ENCODE measurements at regions not wholly inside any gene's neighbourhood (a gene's known extent, or its start where the extent isn't known, plus 50 kb on each side); places are given as distances from the start of the nearest gene placed in this dataset.

DNA sequence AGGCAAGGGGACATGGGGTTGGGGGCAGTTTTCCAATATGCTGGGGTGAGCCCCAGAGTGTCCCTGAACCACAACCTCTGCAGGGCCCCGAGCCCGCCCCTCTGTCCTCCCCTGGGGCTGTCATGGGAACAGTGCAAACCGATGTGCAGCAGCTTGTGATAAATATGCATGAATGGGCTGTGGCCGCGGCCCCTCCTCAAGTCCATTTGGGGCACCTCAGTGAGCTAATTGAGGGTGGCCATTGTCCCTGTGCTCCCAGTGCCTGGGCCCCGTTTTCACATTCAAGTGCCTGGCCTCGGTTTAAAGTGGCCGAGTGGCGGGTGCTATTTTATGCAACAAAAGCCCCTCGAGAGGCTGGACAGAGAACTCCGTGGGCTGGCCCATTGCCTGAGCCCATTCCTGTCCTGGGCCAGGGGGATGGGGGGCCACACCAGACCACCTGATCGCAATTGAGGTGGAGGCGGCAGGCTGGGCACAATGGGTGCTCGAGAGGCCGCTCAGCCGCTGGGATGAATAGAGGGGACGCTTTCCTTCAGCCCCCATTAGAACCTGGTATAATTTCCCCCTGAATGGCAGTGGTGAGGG, 193.7 kb downstream of the FOXD2 start:
- TF ChIP-seq, protein P1, sequence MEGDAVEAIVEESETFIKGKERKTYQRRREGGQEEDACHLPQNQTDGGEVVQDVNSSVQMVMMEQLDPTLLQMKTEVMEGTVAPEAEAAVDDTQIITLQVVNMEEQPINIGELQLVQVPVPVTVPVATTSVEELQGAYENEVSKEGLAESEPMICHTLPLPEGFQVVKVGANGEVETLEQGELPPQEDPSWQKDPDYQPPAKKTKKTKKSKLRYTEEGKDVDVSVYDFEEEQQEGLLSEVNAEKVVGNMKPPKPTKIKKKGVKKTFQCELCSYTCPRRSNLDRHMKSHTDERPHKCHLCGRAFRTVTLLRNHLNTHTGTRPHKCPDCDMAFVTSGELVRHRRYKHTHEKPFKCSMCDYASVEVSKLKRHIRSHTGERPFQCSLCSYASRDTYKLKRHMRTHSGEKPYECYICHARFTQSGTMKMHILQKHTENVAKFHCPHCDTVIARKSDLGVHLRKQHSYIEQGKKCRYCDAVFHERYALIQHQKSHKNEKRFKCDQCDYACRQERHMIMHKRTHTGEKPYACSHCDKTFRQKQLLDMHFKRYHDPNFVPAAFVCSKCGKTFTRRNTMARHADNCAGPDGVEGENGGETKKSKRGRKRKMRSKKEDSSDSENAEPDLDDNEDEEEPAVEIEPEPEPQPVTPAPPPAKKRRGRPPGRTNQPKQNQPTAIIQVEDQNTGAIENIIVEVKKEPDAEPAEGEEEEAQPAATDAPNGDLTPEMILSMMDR (IDR thresholded peaks at IDR 0.05) = no peak
- no peak for TF ChIP-seq POLR2A (IDR thresholded peaks at IDR 0.05)
